ENCODE measurements at regions not wholly inside any gene's neighbourhood (a gene's known extent, or its start where the extent isn't known, plus 50 kb on each side); places are given as distances from the start of the nearest gene placed in this dataset.
"Not testable (repeated sequence)": the region's sequence is repeated elsewhere in the genome, so short reads cannot be mapped to it uniquely, and the experiment has no call there.

DNA sequence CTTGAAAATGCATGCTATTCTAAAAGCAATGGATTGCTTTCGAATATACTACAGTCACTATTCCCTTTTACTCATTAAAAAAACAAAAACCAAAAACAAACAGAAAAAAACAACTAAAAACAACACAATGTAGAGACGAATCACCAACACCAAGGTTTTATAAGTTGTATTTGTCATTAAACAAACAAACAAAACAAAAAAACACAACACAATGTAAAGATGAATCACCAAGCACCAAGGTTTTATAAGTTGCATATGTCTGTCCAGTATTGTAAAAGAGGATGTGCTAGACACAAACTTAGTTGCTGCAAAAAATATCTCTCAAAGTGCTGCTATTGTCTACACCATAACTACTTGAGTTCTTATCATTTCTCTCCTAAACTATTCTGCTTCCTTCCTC is 1269.2 kb downstream of the EFNA5 start:
- DNase-seq = no peak

DNA sequence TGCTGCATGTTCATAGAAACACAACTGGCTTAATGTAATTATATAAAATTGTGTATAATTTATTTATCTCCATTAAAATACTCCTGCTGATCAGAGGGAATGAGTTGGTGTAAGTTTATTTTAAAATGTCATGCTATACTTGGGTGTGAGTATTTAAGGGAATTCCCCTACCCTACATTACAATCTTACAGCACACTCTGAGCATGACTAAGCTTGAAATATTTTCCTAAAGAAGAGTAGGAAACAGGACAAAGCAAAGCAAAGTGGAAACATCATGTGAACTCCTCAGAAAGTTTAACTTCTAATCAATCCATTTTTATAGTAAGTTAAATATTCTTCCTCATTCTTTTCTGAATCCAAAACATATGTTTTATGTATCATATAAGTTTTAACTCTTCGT is 1271.3 kb downstream of the EFNA5 start:
- DNase-seq = no peak

DNA sequence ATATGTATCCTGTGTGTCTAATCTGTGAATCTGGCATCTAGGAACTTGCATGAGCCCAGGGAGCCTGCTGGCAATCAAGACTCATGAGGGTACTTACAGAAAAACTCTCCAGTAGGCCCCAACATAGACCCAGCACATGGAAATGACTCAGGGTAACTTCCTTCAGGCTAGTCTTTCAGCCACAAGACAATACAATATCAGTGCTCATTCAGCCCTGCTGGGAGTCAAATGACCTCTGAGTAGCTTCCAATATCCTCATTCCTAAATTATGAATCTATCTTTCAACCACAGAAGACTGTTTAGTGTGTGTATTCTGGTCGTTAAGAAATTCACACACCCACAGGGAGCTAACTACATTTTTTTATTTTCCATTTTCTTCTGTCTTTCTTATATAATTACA is 1273.0 kb downstream of the EFNA5 start:
- no peak for DNase-seq

DNA sequence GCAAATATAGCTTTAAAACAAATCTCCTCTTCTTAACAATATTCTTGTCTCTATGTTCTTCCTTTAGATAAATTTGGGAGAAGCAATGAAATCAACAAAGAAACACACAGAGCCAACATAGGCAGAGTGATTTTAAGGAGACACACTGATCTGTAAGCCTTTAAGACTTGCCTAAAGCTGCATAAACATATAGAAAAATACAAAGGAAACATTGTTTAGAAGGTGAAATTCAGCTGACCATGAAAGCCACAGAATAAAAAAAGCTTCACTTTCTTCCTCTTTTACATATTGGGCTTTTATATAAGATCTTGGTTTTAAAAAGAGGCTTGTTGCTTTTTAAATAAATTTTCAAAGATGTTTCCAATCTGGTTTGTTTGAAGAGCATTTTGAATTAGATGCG is 1277.5 kb downstream of the EFNA5 start:
- no peak for DNase-seq

DNA sequence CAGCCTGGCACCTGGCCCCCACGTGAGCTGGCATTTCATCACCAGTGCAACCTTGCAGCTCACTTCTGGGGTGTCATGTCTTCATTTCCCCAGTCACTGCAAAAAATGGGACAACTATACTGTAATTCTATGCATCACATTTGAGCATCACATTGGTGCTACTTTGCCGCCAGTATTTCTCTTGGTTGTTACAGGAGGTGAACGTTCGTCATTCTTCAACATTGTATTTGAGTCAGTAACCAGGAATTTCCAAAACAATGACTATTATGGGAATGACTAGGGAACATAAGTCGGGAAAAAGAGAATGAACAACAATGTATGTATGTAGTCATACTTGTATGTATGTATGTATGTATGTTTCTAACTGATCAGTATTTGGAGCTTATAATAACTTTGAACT is 1278.0 kb downstream of the EFNA5 start:
- DNase-seq = no peak

DNA sequence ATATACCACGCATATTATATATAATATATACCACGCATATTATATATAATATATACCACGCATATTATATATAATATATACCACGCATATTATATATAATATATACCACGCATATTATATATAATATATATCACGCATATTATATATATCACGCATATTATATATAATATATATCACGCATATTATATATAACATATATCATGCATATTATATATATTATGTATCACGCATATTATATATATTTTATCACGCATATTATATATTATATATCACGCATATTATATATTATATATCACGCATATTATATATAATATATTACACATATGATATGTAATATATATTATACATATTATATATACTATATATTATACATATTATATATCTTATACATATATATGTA is 1283.0 kb downstream of the EFNA5 start:
- DNase-seq = not testable (repeated sequence)

DNA sequence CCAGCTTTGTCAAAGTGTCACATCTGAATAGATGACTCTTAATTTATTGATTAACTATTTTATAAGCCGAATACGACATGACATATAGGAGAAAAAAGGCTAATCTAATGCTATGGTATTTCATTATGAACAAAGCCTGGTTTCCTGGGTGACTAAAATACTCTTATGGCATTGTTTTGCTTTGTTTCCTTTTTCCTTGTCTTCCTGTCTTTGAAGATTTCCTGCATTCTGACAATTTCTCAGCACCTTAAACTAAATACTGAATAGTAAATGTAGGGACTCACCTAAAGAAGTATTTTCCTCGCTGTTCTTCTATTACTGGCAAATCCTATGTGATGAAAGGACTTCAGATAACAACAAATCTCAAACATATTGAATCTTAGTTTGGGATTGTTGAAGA is 1284.5 kb downstream of the EFNA5 start:
- DNase-seq = no peak

DNA sequence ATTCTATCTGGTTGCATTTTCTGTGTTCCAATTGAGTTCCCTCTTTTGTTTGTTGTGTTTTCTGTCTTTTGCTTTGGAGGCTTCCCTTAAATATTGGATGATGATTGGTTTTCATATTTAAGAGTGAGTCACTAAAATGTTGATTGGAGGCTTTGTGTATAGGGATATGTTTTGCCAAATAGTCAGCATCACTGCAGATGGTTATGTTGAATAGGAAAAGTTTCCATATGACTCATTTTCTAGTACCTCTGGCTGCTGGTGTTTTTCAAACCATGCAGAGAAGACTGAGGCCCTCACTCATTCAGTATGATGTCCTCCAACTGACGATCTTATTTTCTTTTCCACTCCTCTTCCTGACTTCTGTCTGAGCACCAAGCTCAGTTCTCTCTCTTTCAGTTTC is 1290.0 kb downstream of the EFNA5 start:
- no peak for DNase-seq

DNA sequence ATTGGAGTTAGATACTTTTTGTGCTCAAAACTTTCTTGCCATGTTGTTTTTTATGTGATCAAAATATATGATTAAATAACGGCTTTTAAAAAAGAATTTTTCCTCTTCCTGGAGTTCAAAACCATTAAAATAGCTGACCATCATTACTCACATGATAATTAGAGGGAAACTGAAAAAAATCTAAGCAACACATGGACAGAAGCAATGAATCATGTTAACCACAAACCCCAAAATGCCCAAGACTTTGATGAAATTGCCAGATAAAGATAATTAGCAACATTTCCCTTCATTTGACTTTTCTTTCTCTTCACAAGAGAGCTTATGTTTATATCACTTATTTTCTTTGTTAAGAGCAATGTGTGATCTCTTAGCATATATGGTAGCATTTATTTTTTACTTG is 1294.2 kb downstream of the EFNA5 start:
- no peak for DNase-seq

DNA sequence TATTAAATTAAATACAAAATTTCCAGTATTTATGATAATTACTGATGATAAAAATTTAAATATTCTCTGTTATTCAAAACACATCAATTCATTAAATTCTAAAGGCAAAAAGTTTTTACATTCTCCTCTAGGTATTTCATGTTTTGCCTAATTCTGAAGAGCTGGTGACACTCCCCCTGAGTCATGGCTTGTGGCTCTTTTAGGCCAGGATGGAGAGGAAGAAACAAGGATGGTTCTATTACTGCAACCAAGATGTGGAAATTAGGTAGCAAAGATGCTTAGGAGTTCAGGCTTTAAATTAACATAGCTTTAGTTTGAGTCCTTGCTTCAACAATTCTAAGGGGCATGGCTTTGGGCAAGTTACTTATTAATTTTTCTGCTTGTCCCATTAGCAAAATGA is 1295.8 kb downstream of the EFNA5 start:
- no peak for DNase-seq

DNA sequence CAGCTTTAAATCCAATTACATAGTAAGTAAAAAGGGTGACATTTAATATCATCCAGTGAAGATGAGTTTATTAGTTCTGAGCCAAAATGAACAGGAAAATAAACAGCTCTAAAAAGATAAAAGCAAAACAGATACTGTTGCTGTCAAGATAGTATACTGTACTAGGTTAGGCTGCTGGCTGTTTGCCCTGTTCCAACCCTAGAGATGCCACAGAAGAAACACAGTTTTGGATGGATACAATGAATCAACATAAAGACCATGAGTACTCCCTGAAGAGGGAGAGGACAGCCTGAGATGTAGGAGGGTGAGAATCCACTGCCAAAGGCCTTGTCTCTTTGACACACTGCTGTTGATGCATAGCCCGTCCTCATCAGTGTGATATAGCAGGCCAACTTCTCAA is 1302.7 kb downstream of the EFNA5 start:
- no peak for DNase-seq

DNA sequence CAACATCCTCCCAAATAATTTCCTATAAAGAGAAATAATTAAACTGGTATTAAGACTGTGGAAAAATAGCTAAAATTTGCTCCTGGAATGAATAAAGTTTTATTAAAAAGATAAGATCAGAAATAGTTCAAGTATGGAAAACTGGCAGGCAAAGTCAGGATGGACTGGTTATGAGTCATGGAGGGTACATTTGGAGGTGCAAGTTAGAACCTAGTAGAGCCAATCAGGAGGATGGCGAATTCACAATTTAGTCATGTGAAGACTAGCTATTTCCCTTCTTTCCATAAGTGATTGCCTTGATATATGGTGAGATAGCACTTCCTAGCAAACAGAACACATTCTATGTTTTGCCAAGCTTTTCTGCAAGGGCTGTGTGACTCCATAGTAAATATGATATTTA is 1303.5 kb downstream of the EFNA5 start:
- no peak for DNase-seq

DNA sequence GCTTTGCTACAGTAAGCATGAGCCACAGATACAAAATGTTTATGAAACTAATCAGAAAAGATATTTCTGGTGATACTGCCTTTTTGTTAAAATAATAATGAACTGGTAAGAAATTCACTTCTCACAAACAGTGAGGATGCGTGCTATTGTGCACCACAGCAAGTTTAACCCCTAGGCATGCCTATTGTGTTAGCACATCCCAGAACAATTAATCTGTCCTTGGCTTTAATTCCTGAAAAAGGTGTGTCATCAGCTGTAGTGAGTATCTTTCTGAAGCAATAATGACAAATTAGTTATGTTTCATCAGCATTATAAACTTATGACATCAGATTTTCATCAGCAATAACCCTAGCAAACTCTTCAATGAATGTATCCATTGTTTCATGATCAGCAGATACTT is 1307.2 kb downstream of the EFNA5 start:
- no peak for DNase-seq

DNA sequence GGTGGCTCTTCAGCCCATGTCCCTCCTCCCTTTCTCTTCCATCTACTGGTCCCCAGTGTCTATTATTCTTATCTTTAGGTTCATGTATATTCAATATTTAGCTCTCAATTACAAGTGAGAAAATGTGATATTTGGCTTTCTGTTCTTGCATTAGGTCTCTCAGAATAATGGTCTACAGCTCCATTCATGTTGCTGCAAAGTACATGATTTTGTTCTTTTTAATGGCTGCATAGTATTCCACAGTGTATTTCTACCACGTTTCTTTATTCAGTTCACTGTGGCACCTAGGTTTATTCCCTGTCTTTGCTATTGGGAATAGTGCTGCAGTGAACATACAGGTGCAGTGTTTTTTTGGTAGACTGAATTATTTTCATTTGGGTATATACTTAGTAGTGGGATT is 1308.8 kb downstream of the EFNA5 start:
- no peak for DNase-seq

DNA sequence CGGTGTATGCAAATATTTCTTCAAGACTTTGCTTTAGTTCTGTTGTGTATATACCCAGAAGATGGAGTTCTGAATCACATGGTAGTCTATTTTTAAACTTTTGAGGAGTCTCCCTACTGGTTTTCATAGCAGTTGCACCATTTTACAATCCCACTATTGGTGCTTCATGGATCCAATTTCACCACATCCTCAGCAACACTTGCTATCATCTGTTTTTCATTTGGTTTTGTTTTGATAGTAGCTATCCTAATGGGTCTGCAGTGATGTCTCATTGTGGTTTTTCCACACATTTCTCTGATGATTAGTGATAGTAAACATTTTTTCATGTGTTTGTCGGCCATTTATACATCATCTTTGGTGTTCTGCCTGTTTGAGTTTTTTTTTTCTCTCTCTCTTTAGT is 1339.3 kb downstream of the EFNA5 start:
- no peak for DNase-seq

DNA sequence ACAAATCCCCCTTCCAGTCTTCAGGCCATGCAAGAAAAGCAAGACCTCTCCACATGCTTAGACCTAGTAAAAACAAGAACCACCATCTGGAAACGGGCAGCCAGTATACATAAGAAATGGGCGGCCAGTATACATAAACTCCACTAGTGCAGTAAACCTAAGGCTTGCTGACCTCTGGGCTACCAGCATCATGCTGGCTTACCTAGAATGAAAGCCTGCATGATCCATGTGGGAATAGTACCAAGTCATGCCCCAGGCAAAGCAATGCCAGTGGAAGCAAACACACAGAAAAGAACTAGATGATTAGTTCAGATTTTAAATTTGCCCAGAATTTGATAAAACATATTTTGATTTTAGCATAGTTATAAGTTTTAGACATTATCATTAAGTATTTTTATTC is 1346.4 kb downstream of the EFNA5 start:
- no peak for DNase-seq

DNA sequence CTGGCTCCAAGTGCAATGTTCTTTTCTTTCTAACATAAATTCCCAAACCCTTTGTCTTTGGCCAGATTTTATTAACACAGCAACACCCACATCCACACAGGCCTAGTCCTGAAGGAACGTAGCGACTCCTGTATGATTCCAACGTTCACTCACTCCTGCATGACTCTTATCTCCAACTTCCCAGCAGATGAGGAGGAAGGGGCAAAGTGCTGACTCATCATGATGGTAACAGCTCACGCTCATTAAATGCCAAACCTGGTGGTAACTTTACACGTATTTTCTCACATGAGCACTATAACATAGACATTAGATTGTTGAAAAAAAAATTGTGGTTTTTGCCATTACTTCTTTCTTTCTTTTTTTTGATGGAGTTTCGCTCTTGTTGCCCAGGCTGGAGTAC is 1349.5 kb downstream of the EFNA5 start:
- DNase-seq = no peak

DNA sequence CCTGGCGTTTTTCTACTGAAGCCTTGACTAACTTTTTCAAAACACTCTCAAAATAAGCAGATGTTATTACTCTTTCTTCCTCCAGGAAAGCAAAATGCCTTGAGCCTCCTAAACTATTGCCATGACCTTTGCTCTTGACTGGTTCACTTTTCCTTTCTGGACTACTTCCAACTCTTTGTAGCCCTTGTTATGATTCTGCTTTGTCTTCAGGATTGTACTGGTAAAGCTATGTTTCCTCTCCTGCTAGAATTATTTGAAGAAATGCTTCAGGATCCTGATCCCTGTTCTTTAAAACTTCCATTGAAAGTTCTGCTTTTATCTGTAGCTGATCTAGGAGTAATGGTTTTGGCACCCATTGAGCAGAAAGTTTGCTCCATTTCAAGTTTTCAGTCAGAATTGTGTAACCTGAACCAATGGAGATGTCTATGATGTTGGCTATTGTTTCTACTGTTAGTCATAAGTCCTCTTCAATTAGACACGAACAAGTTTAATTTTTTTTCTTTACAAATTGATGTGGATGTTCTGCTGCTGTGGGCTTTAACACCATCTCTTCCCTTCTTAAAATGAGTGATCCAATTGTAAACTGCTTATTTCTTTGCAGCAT is 1356.4 kb downstream of the EFNA5 start:
- no peak for DNase-seq

DNA sequence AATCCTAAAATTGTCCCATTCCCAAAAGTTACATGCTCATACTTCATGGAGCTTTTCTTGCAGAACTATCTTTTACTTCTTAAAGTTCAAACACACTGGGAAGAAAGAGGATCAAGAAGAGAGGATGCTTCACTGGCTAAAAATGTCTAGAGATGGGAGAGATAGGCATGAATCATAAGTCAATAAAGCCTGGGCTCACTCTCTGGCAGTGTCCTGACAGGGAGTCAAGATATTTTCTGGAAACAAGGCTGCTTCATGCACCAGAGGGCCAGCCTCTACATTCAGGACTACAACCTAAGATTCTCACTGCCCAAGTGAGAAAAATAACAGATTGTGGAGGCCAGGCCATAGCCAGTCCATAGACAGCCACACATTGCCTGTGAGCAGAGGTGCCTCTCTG is 1358.4 kb downstream of the EFNA5 start:
- DNase-seq = no peak

DNA sequence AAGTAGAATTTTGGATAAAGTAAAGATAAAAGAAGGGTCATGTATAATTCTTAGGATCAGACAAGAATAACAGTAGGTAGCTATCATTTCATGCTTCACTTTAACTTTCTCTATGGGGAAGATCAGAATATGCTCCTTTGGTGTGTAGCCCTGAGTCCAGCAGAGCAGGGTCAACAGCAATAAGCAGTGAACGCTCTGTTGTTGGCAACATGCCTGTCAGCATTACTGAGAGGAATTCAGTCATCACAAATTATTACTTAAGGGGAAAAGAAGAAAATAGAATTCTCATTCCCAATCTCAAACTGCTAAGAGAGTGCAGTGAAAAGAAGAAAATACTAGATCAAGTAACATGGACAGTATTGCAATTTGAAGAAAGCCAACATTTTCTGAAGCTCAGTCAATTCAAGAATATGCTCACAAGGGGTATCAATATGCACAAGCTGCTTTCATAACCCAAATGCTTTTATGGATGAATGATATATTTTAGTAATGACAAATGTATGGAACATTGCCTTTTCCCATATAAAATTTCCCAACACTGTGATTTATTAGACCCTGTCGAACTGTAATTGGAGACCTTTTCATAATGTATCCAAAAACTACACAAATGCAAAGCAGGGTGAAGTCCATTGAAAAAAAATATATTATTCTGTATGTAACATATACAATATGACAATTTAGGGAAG is 1359.4 kb downstream of the EFNA5 start:
- no peak for DNase-seq

DNA sequence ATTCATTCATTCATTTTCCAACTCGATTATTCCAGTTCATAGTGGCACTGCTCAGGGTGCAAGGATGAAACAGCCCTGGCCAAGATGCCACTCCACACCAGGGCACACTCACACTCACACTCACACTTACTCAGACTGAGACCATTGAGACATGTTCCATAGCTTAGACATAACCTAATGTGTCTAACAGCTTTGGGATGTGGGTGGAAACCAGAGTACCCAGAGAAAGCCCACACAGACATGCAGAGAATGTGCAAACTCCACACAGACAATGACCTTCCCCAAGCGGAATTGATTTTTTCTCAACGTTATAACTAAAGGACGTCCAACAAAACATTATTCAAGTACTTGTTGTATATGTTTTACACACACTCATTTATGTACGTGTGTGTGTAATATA is 1363.5 kb downstream of the EFNA5 start:
- no peak for DNase-seq

DNA sequence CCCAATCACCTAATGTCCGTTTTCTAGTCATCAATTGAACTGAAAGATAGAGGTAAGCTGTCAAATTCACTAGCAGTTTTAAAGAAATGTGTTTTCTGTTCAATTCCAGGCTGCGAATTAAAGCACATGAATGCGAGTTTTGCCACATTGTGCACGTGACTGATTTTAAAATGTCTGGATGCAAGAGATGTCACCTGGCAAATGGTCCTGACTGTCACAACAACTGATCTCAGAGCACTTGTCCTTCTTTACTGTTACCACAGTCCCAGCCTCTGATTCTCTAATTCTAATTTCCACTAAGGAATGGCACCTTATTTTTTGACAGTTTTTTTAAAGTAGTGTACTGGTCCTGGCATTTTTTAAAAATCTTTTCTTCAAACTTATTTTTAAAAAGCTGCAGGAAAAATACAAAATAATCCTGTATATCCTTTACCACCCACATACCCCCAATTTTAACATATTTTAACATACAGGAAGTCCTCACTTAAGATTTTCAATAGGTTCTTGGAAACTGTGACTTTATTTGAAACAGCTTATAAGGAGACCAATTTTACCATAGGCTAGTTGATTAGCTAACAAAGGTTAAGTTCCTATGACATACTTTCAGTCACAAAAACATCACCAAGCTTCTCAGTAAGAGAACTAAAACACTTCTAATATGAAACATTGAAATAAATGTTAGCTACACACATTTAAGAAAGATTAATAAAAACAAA is 1364.3 kb downstream of the EFNA5 start:
- DNase-seq = no peak

DNA sequence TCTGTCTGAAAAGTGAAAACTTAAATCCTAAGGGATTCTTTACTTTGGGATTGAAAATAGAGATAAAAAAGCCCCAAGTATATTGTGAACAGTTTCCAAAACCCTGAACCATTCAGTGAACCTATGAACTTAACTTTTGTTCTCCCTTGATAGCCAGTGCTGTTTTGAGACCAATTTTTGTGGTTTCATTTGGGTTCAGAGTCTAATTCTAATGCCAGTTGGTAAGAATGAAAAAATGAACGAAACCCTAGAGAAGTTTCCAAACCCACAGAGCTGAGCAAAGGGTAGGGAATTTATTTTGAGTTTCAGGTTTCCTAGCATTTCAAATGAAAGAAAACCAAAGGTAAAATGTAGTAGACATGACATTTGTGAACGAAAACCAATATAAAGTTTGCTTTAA is 1366.8 kb downstream of the EFNA5 start:
- no peak for DNase-seq

DNA sequence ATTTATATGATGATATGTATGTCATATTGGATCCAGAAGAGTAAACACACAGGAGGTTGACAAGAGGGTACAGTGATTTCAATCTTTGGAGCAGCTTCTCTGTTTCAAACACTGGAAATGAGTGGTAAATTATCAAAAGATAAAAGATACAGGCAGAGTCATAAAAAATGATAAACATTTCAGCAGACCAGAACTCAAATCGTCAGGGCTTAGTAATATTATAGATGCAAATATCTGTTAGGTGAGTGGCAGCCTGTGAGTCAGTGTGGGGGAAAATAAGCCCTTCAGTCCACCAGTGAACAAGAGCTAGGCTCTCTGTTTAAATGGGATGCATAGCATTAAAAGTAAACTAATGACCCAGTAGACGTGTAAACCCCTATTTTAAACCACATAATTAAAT is 1378.1 kb downstream of the EFNA5 start:
- DNase-seq = no peak

DNA sequence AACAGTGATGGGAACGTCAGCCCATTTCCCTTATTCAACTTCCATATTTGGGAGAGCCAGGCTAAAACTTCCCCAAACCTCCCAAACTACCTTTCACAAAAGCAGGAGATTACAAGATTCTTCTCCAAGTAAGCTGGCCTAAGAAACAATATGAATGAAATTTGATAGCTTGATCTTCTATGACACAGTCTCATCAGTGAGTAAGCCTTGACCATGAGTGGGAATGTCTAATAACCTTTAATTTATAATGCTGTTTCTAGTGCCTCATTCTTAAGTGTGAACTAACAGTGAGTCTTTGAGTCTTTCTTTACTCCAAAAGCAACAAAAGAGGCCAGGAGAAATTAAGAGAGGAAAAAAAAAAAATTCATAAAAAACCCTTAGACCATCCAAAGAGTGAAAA is 1379.9 kb downstream of the EFNA5 start:
- no peak for DNase-seq

Measured in CD4-positive, alpha-beta T cell treated with Interleukin-6 for 4 hours (primary cell).